ENCODE measurements at regions not wholly inside any gene's neighbourhood (a gene's known extent, or its start where the extent isn't known, plus 50 kb on each side); places are given as distances from the start of the nearest gene placed in this dataset.

- no peaks in the 10 kb centered on the region for H3K36me3 ChIP-seq
- no peaks in the 10 kb centered on the region for H3K9me3 ChIP-seq
- no peak overlapping the region for H3K4me3 ChIP-seq (replicated peaks in 1 of 3)
- intact Hi-C loops (cut with DNase I): no loop called here
- no peaks in the 10 kb centered on the region for H3K27me3 ChIP-seq
- no peak for TF ChIP-seq POLR2A (IDR thresholded peaks at IDR 0.05)
- TF ChIP-seq, protein P1, sequence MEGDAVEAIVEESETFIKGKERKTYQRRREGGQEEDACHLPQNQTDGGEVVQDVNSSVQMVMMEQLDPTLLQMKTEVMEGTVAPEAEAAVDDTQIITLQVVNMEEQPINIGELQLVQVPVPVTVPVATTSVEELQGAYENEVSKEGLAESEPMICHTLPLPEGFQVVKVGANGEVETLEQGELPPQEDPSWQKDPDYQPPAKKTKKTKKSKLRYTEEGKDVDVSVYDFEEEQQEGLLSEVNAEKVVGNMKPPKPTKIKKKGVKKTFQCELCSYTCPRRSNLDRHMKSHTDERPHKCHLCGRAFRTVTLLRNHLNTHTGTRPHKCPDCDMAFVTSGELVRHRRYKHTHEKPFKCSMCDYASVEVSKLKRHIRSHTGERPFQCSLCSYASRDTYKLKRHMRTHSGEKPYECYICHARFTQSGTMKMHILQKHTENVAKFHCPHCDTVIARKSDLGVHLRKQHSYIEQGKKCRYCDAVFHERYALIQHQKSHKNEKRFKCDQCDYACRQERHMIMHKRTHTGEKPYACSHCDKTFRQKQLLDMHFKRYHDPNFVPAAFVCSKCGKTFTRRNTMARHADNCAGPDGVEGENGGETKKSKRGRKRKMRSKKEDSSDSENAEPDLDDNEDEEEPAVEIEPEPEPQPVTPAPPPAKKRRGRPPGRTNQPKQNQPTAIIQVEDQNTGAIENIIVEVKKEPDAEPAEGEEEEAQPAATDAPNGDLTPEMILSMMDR (IDR thresholded peaks at IDR 0.05): peak in 1 of 6 experiments; percentile 23
- DNase-seq: peak in 1 of 2 donors; percentile 5
- no peak overlapping the region for H3K27ac ChIP-seq
- H3K4me1 ChIP-seq: no peaks in the 10 kb centered on the region
- WGBS, 2 donors: 43 to 50% methylated on average over 4 of the region's 4 CpGs
Measured at GRCh38 chr4:107153228-107153627, 117.1 kb upstream of the DKK2 start.

DNA sequence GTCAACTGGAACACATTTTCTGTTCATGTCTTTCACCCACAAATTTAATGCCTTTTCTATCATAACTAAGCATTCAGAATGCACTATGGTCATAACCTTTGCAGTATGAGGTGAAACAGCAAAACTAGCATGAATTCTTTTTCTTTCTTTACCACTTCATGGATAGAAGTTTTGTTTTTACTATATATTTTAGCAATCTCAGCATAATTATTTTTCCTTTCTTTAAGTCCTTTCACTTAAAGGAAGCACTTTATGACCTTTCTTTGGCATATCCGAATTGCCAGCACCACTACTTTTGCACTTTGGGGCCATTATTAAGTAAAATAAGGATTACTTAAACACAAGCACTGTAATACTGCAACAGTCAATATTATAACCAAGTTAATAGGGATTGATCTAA, 115.1 kb upstream of the DKK2 start:
- 83 to 89% methylated on average over 1 of the region's 1 CpG for WGBS, 2 donors
- Histone ChIP-seq H3K4me1 (no peaks in the 10 kb centered on the region), H3K27ac (no peak overlapping the region), H3K4me3 (replicated peaks in 1 of 3) (no peak overlapping the region), H3K9me3 (no peaks in the 10 kb centered on the region), H3K36me3 (no peaks in the 10 kb centered on the region), H3K27me3 (no peaks in the 10 kb centered on the region)
- DNase-seq: no peak
- no peak for TF ChIP-seq POLR2A (IDR thresholded peaks at IDR 0.05)
- intact Hi-C loops (cut with DNase I): no loop called here

- DNase-seq: no peak
- 75 to 86% methylated on average over 1 of the region's 1 CpG for WGBS, 2 donors
- H3K27ac ChIP-seq: no peak overlapping the region
- no peaks in the 10 kb centered on the region for H3K36me3 ChIP-seq
- TF ChIP-seq, protein P1 (IDR thresholded peaks at IDR 0.05): no peak
- TF ChIP-seq POLR2A (IDR thresholded peaks at IDR 0.05): no peak
- H3K9me3 ChIP-seq: no peaks in the 10 kb centered on the region
- no peaks in the 10 kb centered on the region for H3K27me3 ChIP-seq
- no peak overlapping the region for H3K4me3 ChIP-seq (replicated peaks in 1 of 3)
- intact Hi-C loops (cut with DNase I): no loop called here
- H3K4me1 ChIP-seq: no peaks in the 10 kb centered on the region
Measured at GRCh38 chr4:107148904-107149303, 112.8 kb upstream of the DKK2 start.

GRCh38 chr4:107147873-107148272, 111.8 kb upstream of the DKK2 start:
- no peak overlapping the region for H3K4me3 ChIP-seq (replicated peaks in 1 of 3)
- no peaks in the 10 kb centered on the region for H3K36me3 ChIP-seq
- no peaks in the 10 kb centered on the region for H3K9me3 ChIP-seq
- no peaks in the 10 kb centered on the region for H3K27me3 ChIP-seq
- intact Hi-C loops (cut with DNase I): no loop called here
- TF ChIP-seq, protein P1 (IDR thresholded peaks at IDR 0.05): no peak
- TF ChIP-seq POLR2A (IDR thresholded peaks at IDR 0.05): no peak
- DNase-seq: no peak
- H3K27ac ChIP-seq: no peak overlapping the region
- 89 to 90% methylated on average over 1 of the region's 1 CpG for WGBS, 2 donors
- no peaks in the 10 kb centered on the region for H3K4me1 ChIP-seq

DNA sequence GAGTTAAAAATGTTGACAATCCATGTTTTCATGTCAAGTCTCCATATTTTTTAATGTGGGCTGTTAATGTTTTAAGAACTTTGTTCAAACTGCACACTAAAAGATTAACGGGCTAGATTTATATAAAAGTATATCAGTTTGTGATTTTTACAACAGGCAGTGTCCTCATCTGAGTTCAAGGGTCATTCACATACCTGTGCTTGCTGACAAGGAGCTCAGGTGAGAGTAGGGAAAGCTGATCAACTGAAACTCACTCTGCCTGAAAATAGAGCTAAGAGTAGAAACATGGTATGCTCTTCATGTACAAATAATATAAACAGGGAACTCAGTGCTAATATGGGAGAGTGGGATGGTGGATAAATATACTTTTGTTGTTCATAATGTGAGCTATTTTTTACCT, 102.3 kb upstream of the DKK2 start:
- WGBS, 2 donors: 32 to 61% methylated on average over 1 of the region's 1 CpG
- Histone ChIP-seq H3K4me1 (peaks cover 0 to 6% of the 10 kb centered on the region in 2 donors), H3K9me3 (no peaks in the 10 kb centered on the region), H3K27me3 (no peaks in the 10 kb centered on the region), H3K36me3 (no peaks in the 10 kb centered on the region), H3K27ac (peak overlapping the region in 2 of 3 donors; percentile 3 to 30), H3K4me3 (replicated peaks in 1 of 3) (no peak overlapping the region)
- TF ChIP-seq POLR2A (IDR thresholded peaks at IDR 0.05): no peak
- TF ChIP-seq, protein P1 (IDR thresholded peaks at IDR 0.05): no peak
- peak in 1 of 2 donors; percentile 1 for DNase-seq
- intact Hi-C loops (cut with DNase I): no loop called here
